Coronary artery (tissue), 2 donors: ENCODE measurements at regions not wholly inside any gene's neighbourhood (a gene's known extent, or its start where the extent isn't known, plus 50 kb on each side); places are given as distances from the start of the nearest gene placed in this dataset.

Source experiments
- DNase-seq: peaks from one replicate; pipeline ENCODE4 v3.0.0-alpha.2; 2017; ENCODE audit warnings: low spot score
- H3K27ac ChIP-seq, 2 donors: fragments of 200-600 bp; sonication (generic); one replicate each; pipeline ENCODE4 v1.5.1; 2016 to 2019
- H3K4me3 ChIP-seq: fragments of 200-600 bp; sonication (generic); 2 replicates; pipeline ENCODE4 v1.5.1; 2016; ENCODE audit warnings: mild to moderate bottlenecking, moderate library complexity
- CTCF ChIP-seq: fragments of 200-600 bp; sonication (generic); IDR thresholded peaks from one replicate; pipeline ENCODE4 v1.5.1; 2019; ENCODE audit warnings: antibody characterized with exemption

DNA sequence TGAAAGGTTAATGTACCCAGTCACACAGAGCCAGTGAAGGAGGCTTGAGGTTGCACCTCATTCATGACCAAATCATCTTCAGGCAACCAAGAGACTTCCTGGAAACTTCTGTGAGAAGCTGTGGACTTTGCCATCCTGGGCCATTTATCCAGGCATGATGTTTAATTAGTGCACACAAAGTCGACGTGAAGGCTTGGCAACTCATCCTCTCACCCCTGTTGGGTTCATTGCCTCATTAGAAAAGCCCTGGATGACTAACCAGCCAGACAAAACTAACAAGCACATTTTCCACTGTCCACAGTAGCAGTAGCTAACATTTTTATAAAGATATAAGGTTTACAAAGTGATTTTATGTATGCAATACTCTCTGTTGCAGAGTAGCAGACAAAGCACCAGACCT, 65.7 kb upstream of the ZNF462 start:
- no peak overlapping the region for H3K4me3 ChIP-seq
- H3K27ac ChIP-seq: no peak overlapping the region
- no peak for TF ChIP-seq CTCF
- no peak for DNase-seq

DNA sequence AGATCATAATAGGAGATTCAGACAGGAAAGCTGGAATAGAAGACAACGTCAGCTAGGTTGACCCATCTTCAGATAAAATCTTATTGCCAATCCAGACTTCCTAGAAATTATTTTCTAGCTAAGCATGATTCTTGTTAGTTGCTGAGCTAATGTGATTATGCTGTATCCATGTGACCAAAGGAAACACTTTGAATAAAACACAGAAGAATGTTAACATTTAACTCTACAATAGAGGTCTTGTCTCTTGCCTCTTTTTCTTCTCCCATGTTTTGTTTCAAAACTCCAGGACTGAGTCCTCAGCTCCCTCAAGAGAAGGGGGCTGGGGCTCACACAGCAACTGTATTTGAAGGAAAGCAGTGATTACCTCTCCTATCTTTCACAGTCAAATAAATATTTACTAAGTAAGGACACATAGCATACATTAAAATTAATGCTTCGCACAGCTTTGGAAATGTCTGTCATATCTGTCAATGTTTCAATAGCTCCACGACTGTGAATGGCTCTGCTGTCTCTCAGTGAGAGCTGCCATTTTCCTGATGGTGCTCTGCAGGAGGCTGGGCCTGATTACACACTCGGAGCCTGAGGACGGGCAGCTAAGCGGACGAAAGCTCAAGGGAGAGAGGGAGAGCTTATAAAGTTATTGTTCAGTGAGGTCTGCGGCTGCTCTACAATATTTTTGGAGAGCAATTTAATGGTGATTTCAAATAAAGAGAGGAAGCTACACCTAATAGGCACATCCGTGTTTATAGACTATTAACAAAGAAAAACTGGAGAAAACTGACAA, 64.8 kb upstream of the ZNF462 start:
- Histone ChIP-seq H3K27ac (no peak overlapping the region), H3K4me3 (no peak overlapping the region)
- no peak for TF ChIP-seq CTCF
- no peak for DNase-seq

GRCh38 chr9:106799152-106799551, 63.8 kb upstream of the ZNF462 start:
- TF ChIP-seq CTCF: no peak
- peak overlapping the region; percentile 25 for H3K4me3 ChIP-seq
- H3K27ac ChIP-seq: no peak overlapping the region
- no peak for DNase-seq

GRCh38 chr9:106800701-106801270, 62.2 kb upstream of the ZNF462 start:
- no peak overlapping the region for H3K27ac ChIP-seq
- TF ChIP-seq CTCF: no peak
- no peak overlapping the region for H3K4me3 ChIP-seq
- no peak for DNase-seq

DNA sequence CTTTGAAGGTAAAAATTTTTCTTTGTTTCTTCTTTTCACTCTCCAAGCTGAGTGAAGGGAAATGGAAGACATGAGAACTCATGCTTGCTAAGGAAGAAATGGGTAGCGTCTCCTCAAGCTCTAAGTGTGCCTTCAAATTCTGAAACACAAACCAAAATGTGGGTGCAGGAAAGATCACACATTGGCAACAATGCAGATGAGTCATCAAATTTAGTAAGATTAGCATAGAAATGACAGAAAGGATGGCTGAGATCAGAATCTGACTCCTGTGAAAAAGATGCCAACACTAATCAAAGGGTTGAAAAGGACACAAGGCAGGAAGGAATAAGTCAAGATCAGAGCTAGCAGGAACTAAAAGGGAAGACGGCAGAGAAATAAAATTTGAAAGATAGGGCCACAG, 61.1 kb upstream of the ZNF462 start:
- Histone ChIP-seq H3K27ac (no peak overlapping the region), H3K4me3 (no peak overlapping the region)
- TF ChIP-seq CTCF: no peak
- no peak for DNase-seq
